ENCODE measurements at regions not wholly inside any gene's neighbourhood (a gene's known extent, or its start where the extent isn't known, plus 50 kb on each side); places are given as distances from the start of the nearest gene placed in this dataset.

DNA sequence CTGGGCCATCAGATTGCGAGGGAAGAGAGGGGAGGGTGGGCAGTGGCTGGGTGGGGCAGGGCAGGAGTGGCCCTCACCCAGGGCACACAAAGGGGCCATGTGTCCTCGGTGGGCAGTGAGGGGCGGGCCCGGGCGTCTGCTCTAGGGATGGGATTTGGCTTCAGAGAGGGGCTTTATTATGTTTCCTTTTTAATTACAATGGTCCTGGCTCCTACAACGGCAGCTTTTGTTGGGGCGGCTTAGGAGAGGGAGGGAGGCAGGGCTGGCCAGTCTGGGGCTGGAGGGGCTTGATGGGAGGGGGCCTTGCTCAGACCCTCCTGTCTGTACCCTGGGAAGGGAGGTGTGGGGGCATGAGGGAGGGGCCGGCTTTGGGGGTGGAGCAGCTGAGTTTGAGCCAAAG is 102.8 kb upstream of the WNT4 start:
- DNase-seq (ENCODE audit: low spot score): no peak

DNA sequence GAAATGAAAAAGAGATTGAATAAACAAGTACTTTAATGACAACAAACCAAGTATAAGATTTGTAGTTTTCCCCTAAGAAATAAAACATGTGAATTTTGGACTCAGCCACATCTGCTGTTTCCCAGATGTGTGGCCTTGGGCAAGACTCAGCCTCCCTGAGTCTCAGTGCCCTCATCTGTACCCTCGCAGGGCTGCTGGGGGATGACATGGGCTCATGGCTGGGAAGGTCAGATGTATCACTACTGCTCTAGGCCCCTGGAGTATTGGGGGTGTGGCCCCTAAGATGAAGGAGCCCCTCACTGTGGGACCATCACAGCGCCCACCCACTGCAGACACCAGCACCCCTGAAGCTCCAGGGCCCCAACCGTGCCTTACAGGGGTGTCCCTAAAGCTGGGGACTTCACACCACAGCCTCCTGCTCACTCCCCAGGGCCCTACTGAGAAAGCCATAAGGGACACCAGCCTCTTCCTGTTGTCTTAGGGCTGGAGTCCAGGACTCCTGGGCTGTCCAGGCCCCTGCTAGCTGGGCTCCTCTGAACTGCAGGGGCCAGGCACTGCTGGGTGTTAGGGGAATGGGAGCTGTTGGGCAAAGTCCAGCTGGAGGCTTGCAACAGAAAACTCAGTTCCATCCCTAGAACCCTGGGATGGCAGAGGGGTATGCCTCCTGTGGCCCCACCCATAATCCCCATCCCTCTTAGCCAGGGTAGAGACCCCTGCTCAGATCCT is 104.0 kb upstream of the WNT4 start:
- no peak for DNase-seq (ENCODE audit: low spot score)

DNA sequence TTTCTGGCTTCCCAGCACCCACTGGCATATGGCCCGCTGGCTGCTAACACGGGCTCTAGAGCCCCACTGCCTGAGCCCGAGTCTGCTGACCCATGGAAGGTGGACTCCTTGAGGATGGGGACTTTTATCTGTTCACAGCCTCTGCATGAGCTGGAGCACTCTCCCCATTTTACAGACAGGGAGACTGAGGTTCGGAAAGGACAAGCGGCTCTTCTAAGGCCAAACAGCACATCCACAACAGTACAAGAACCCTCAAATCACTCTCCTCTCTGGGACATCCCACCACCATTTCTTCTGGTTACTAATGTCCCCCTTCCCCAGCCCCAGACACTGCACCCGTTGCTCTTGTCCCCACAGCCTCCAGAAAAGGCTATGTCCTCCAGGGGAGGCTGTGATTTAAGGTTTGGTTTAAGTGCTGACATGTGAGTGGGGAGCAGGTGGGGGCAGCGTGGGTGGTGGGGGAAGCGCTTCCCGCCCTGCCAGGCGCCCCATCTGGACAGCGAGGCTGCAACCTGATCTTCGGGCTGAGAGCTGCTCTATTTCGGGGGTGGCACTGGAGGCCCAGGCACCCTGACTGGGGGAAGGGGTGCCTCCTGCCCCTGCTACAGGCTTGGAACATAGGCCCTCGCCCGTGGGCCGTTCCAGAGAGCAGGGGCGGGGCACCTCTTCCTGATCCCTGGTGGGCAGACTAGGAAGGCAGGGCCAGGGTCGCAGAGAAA is 104.8 kb upstream of the WNT4 start:
- no peak for DNase-seq (ENCODE audit: low spot score)

DNA sequence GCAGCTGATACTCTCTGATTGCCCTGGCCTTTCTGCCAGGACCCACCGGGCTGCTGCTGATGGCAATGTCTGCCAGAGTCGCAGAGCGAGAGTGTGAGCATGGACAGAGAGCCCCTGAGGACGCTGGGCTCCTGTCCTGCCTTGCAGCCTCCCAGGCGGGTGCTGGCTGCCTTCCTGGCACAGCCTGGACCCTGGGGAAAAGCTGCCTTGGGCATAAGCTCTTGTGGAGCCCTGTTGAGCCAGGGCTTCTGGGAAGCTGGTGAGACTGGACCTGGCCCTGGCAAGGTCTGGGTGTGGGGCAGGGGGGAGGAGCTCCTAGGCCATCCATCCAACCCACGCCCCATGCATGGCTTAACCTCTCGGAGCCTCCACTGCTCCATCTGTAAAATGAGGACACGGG is 105.8 kb upstream of the WNT4 start:
- no peak for DNase-seq (ENCODE audit: low spot score)

DNA sequence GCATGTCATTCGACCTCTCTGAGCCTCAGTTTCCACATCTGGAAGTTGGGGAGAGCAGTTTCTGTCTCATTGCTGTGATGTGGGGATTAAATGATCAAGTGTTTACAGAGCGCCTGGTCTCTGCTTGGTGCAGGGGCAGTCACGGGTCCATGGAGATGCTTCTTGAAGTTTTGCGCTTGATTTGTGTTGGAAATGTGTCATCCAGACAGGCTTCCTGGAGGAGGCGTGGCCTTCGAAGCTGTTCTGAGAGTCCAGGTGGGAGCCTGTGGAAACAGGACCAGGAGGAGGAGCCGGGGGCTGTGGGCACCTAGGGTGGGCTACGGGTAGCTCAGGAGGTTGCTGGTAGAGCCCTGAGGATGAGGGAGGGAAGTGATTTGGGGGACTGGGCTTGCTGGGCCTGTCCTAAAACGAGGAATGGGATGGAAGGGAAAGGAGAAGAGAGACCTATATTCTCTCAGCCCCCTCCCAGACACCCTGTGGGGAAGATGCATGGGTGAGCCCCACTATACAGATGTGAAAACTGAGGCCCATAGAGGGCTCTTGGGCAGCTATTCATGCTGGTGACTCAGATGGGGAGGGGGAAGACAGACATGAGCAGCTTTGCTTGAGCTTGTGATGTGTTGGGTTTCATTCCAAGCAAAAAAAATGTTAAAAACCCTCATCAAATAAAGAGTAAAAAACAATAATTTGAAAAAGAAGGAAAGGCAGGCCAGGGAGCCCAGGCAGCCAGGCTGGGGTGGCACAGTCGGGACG is 107.2 kb upstream of the WNT4 start:
- DNase-seq (ENCODE audit: low spot score): peak; percentile 40

DNA sequence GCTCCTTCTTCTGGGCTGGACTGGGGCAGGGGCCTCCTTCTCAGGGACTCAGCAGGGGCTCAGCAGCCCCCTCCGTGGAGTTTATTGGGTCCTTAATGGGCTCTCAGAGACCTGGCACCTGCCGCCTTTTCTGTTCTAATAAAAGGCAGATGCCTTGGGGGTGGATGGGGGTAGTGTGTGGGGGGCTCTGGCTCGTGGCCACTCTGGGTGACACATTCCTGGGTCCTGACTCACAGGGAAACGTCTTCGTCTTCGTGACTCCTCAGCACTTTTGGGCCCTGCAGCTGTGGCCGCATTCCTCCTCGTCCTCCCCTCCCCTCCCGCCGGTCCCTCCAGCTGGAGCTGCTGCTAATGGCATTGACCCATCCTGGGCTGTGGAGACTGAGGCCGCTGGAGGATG is 107.8 kb upstream of the WNT4 start:
- peak; percentile 82 for DNase-seq (ENCODE audit: low spot score)

DNA sequence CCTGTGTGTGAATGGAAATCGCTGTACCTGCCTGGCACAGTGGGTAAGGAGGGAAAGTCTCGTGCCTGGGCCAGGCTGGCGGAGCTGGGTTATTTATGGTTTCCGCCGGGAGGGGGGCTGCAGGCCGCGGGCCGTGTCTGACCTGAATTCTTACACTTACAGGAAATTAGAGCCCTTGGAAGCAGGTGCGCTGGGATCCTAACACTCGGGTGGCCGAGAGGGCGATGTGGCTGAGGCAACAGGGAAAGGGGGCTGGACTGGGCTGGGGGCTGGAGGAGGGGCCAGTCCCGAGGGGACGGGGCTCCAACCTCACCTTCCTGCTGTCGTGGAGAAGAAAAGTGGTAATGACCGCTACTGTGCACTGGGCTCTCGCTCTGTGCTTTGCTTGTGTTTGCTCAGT is 109.4 kb upstream of the WNT4 start:
- no peak for DNase-seq (ENCODE audit: low spot score)

DNA sequence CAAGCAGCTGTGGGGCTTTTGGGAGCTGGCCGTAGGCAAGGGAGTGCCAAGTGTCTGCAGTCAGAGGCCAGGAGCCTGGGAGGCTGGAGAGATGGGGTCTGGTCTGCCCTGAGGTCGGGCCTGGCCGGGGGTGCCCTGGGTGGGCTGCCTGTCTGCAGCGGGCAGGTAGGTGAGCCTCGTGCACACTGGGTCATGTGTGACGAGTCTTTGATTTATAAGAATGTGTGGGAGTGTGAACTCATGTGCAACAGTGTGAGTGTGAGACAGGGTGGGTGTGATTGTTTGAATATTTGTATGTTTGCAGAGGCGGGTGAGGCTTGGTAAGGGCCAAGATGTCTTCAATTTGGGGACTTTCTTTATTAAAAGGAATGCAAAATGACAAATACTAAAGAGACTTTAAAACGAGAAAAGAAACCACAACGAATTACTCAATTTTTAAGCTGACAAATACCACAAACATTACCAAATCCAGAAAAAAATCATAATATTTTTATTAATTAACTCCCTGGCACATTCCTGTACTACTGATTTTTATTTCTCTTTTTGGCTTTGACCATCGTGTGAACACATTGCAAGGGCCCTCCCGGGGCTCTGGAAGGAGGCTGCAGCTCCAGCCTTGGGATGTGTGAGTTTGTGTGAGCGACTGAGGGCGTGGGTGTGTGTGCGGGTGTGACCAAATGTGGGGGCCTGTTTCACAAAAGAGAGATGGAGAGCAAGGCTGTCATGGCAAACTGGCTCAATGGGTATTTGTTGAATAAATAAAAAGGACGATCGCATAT is 110.3 kb upstream of the WNT4 start:
- DNase-seq (ENCODE audit: low spot score): peak; percentile 71

DNA sequence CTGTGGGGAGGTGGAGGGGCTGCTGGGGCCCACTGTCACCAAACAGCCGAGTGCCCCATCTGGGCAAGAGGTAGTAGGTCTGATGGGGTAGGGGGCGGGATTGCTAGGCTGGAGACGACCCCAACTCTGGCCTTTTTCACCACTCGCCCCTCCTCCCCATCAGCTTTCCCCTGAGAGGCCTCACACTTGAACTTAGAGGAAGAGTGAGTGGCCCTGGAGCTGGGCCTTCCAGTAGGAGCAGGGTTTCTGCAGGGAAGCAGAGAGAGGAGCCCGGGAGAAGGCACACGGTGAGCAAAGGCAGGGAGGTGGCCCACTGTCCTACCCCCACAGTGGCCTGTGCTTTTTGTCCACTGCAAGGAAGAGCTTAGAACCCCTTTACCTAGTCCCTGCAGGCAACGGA is 111.9 kb upstream of the WNT4 start:
- DNase-seq (ENCODE audit: low spot score): no peak

DNA sequence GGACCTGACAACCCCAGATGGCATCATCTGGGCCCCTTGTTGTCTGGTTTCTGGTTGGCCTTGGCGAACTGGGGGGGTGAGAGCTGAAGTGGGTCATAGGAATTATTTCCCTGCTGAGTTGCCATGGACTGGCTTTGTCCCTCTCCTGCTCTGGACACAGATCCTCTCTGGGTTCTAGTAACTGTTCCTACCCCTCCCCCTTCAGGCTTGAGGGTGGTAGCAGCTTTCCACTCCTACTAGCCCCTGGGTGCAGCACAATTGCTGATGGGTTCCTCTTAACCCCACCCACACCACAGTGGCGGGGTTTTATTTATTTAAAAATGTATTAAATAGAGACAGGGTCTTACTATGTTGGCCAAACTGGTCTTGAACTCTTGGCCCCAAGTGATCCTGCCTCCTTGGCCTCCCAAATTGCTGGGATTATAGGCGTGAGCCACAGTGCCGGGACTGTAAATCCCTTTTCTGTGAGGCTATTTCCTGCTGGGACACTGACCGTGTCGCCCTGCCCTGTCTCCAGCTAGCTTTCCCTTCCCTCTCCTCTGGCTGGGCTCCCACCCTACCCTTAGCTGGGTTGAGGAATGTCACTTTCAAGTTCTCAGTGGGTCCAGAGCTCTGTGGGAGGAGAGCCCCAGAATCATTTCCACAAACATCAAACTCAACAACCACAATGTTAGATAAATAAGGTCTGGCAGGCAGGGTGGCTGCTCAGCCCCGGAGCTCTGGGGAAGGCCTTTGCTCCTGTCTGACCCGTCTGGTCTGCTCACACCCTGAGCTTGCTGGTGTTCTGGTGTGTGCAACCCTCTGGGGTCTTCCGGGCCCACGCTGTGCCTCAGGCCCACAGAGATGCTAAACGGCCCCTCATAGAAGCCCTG is 112.7 kb upstream of the WNT4 start:
- DNase-seq (ENCODE audit: low spot score): no peak

DNA sequence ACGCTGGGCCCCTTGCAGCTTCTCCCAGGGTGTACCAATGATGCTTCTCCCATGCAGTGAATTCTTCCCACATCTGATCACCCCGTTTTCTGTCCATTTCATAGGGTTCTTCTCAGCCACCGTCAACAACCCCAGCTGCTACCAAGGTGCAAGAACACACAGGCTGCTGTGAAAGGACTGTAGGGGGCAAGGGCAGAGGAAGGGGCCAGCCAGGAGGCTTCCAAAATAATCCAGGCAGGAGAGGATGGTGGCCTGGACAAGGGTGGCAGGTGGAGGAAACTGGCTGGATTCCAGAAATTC is 113.3 kb upstream of the WNT4 start:
- no peak for DNase-seq (ENCODE audit: low spot score)

DNA sequence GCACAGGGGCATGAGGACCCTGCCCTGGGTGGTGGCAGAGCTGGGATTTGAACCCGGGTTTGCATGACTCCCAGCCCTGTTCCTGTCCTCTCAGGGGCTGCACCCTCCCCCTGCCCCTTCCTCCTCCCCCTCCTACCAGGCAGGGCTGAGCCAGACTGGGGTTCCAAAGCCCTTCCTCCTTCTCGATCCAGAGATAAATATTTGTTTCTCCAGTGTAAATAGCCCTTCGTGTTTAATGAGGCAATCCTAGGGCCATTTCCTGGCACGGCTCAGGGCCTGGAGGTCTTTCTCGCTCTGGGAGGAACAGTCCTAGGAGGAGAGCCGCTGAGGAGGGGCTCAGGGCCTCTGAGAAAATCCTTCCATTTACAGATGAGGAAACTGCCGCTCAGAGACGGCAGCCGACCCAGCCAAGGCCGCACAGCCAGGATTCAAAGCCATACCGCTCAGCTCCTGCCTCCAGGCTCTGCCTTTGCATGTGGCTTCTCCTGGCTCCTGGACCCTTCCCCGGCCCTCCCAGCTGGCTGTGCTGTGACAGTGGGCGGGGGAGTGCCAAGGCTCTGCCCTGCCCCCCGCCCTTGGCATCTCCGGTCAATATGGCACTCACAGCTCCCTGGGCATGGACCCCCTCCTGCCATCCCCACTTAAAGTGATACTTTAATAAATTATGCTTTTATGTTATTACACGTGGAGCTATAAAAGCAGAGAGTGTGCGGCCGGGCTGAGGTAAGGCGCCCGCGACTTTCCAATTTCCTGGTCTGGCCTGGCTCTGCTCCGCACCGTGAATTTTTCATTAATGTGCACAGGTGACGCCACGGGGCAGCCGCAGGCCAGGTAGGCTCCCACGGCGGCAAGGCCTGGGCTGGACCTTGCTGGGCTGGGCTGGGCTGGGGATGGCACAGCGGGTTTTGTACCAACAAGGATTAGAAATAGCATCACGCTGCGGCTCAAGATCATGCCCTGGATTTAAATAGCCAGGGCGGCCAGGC is 114.7 kb upstream of the WNT4 start:
- no peak for DNase-seq (ENCODE audit: low spot score)

DNA sequence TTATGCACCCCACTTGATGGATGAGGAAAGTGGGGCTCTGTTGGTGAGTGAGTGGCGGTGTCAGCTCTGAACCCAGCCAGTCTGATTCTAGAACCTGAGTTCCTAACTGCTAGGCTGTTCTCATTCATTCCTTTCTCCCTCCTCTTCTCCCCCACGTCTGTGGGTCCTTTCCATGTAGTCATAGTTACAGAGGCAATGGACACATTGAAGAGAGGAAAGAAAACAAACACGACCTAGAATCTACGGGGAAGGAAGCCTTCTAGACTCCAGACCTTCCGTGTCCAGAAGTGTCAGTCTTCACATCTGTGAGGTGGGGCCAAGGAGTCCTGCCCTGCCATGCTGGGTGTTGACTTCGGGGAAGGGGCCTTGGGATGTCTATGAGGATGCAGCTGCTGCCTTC is 115.8 kb upstream of the WNT4 start:
- DNase-seq (ENCODE audit: low spot score): no peak

DNA sequence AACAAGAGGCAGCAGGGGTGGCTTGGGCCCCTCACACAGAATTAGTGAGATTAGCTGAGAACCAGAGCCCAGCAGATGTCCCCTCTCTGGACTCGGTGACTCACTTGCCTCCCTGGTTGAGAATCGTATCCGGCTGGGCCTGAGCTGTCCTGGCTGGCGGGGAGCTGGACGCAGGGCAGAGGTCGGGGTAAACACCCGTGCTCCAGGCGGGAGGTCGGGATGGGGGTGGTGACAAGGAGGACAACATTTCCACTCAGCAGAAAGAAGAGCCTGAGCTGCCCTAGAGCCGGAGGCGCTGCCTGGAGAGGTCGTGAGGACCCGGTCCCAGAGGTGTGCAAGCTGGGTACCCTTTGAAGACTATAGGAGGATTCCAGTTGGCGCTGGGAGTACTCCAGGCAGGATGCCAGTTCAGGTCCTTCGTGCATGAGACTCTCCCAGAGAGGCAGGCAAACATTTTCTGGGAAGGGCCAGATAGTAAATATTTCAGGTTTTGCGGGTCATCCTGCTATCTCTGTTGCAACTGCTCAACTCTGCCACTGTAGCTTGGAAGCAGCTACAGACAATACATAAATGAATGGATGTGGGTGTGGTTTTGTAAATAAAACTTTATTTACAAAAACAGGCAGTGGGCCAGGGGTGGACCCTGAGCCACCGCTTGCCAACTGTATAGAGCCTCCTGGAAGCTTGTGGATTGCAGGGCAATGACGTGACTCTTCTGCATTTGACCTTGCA is 116.8 kb upstream of the WNT4 start:
- no peak for DNase-seq (ENCODE audit: low spot score)

DNA sequence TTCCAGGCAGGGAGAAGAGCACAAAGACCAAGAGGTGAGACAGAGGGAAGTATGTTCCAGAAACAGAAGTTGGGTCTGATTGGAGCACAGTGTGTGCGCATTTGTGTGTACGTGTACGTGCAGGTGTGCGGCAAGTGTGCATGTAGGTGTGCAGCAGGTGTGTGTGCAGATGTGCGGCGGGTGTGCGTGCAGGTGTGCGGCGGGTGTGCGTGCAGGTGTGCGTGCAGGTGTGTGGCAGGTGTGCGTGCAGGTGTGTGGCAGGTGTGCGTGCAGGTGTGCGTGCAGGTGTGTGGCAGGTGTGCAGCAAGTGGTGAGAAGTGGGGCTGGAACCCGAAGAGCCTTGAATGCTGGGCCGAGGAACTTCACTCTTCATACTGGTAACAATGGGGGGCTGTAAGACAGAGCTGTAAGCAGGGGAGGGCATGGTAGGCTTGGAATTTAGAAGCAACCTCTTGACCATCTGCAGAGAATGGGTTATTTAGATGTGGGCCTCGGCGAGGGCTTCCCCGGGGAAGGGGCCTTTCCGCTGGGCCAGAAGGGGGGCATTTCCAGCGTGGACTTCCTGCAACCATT is 118.0 kb upstream of the WNT4 start:
- DNase-seq (ENCODE audit: low spot score): no peak

DNA sequence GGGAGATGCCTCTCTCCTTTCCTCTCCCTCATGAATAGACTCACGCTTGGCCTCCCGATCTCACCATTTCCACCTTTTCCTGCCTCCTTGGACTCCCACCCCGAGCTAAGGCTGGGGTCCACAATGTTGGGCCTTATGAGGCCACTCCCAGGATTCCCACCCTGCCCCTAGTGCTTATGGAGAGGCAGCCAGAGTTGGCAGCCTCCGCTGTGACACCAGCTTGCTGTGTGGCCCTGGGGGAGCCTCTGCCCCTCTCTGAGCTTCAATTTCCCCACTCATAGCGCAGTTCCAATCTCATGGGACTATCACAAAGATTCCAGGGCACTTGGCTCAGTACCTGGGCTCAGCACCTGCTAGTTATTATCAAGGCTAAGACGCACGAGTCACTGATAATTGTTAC is 118.7 kb upstream of the WNT4 start:
- no peak for DNase-seq (ENCODE audit: low spot score)

DNA sequence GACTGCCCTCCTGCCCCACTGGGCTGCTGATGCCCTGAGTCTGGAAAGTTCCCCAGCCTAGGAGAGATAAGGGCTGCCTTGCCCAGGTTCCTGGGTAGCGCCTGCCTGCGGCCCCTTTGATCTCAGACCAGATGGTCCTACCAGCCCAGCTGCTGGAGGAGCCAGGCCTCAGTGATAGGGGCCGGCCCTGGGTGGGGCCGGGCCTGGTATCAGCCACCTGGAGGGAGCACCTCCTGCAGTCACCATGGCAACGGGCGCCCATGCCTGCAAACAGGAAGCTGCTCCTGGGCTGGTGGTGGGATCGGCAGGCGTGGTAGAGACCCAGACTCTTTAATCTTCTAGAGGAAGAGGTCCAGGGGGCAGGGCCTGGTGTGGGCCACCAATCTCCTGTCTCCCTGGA is 119.7 kb upstream of the WNT4 start:
- no peak for DNase-seq (ENCODE audit: low spot score)

DNA sequence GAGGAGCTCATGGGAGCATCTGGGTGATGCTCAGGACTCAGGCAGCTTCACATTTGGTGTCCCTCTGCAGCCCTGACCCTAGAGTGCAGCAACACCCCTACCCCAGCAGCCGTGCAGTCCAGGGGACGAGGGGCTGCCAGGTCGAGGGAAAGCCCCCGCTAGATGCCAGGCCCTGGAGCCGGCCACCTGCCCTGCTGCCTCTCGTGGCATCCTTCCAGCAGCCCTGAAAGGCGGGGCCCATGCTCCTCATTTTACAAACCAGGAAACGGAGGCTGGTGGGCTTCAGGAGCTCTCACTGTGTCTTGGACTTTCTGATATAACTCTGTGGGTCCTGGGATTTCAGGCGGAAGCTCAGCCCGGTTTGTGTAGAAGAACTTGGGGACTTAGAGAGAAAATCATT is 120.5 kb upstream of the WNT4 start:
- no peak for DNase-seq (ENCODE audit: low spot score)
